Prostate gland (tissue), 2 donors: ENCODE measurements at regions not wholly inside any gene's neighbourhood (a gene's known extent, or its start where the extent isn't known, plus 50 kb on each side); places are given as distances from the start of the nearest gene placed in this dataset.

Source experiments
- CTCF ChIP-seq, 4 experiments: fragments of 200-600 bp in 2 of 4; fragments of 450-650 bp in 2 of 4; sonication (generic) in 2 of 4; IDR thresholded peaks; 1 replicate in 3 of 4; 2 replicates in 1 of 4; pipeline ENCODE4 v1.5.1; 2016 to 2019; ENCODE audit warnings: antibody characterized with exemption in 4 of 4, mild to moderate bottlenecking in 2 of 4, moderate library complexity in 2 of 4
- POLR2A ChIP-seq: fragments of 450-650 bp; IDR thresholded peaks from one replicate; pipeline ENCODE4 v1.6.1; 2016; ENCODE audit warnings: antibody characterized with exemption, mild to moderate bottlenecking
- POLR2AphosphoS5 ChIP-seq: sonication (generic); formaldehyde crosslinking; IDR thresholded peaks from one replicate; pipeline ENCODE4 v1.6.1; 2017; ENCODE audit warnings: antibody characterized with exemption

DNA sequence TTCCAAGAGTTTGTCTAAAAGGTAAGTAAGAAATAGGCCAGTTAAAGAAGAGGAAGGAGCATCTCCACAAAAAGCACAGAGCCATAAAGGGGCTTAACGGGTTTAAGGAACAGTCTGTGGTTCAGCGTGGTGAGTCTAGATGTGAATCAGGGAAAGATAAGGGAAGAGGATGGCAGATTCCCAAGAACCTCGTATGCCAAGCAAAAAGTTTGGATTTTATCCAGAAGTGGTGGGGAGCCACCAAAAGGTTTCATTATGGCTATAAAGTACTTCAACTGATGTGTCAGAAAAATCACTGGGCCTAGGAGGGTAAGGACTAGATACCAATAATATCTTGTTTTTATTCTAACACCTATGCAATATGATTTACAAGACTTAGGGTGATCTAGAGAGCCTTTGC, 161.9 kb upstream of the PTER start:
- TF ChIP-seq CTCF (IDR thresholded peaks at IDR 0.05) (no peak), POLR2A (no peak), POLR2AphosphoS5 (no peak)
